NCI-H2107 treated with DMSO at 0.1 percent for 48 hours (cell line): ENCODE measurements at regions not wholly inside any gene's neighbourhood (a gene's known extent, or its start where the extent isn't known, plus 50 kb on each side); places are given as distances from the start of the nearest gene placed in this dataset.

Experiments used
- DNase-seq: peaks from one replicate; lab custom pipeline; 2025; ENCODE audit not compliant: unreplicated experiment; lab: John Stamatoyannopoulos, UW

DNA sequence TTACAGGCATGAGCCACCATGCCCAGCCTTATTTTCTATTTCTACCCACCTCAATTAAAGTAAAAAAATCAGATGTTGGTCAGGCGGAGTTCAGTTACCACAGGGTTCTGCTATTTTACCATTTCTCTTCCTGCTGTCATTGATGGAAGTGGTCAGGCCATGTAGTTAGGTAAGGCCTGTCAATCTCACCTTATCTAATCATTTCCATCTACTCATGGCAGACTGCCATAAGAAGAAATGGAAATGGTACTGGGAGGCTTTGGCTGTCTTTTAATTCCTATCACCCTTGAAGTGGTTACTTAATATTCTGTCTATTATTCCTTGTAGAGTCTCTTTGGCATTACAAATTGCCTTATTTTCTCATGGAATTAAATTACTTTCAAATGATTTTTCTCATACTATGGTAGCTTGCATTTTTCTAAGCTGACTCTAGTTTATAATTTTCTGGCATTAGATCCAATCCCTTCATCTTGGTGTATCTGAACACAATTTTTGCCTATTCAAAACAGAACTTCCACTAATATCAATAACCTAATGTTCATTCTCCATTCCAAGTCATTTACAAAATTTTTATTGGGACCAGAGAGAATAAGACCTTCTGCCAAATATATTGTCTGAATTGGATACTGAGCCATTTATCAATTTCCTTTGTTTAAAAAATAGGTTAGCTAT, 198.7 kb downstream of the DACT1 start:
- DNase-seq: no peak

DNA sequence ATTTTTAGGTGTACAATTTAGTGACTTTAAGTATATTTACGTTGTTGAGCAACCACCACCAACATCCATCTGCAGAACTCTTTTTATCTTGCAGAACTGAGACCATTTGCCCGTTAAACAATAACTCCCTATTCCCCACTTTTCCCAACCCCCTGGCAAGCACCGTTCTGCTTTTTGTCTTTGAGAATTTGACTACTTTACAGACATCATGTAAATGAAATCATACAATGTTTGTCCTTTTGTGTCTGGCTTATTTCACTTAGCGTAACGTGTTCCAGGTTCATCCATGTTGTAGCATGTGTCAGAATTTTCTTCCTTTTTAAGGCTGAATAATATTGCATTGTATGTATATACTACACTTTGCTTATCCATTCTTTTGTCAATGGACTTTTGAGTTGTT, 201.5 kb downstream of the DACT1 start:
- no peak for DNase-seq

DNA sequence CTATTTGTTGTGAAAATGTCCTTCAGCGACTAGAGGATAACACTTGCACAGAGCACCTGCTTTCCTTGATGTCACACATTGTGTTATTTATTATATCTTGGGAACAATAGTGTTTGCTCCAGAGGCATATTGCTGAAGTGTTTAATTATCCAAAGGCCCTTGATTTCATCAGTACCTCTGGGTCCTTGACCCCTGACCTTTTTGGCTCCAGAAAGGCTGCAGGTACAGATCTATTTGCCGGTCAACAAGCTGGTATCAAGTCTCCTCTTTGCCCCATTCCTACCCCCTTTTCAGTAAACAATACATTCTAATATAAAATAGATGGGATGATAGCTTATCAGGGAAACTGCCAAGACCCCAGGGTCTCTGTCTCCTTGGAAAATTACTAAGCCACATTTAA, 206.8 kb downstream of the DACT1 start:
- no peak for DNase-seq

DNA sequence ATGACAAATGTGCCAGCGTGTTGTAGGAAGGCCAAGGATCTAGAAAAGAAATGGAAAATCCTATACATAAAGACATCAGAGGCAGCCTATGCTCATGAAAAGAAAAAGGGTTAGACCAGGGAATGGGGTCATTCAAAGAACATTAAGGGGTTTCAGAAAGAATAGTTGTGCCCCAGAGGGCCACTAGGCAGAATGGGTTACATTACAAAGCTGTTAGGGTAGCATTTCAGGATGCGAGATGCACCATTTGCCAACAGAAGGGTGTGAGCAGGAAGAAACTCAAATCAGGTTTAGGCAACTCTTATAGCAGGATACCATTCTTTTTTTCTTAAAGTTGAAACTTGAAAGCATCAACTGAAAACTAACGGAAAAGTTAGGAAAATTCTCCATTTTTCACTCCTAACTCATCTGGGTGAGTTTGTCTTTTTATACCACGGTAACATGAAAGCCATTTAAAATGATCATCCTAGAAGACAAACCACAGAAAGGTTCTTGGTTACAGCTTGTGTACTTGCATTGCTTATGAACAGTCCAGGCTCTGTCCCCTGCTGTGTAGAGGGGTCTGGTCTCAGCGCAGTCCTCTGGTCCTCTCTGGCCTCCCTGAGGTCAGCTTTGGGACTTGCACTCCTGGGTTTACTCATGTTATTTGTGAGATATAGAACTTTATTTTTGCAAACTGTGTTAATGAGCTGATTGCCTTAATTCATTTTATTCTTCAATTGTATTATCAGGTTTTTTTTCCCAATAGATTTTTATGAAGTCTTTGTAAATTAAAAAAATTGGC, 209.1 kb downstream of the DACT1 start:
- DNase-seq: no peak

DNA sequence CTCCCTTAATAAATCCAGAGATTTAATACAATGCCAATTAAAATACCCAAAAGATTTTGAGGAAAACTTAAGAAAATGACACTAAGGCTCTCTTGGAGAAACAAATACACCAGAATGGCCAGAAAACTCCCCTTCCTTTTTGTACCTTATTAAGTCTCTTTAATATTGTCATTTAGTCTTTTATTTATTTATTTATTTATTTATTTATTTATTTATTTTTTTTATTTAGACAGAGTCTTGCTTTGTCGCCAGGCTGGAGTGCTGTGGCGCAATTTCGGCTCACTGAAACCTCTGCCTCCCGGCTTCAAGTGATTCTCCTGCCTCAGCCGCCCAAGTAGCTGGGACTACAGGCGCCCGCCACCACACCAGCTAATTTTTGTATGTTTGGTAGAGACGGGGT, 210.6 kb downstream of the DACT1 start:
- no peak for DNase-seq

DNA sequence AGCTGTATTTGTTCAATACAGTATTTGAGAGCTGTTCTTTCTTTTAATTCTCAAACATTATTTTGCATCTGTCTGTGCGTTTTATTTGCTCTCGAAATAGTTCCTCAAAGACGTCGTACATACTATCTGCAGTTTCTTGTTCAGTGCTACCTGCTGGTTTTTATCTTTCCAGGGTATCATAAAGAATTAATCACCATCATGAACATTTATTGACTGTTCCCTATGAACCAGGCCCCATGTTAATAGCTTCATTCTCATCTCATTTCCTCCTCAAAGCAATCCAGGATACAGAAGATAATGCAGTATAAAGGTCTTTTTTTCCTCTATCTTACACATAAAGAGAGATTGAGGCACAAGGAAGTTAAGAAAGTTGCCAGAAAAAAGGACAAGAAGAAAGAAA, 211.8 kb downstream of the DACT1 start:
- DNase-seq: no peak

DNA sequence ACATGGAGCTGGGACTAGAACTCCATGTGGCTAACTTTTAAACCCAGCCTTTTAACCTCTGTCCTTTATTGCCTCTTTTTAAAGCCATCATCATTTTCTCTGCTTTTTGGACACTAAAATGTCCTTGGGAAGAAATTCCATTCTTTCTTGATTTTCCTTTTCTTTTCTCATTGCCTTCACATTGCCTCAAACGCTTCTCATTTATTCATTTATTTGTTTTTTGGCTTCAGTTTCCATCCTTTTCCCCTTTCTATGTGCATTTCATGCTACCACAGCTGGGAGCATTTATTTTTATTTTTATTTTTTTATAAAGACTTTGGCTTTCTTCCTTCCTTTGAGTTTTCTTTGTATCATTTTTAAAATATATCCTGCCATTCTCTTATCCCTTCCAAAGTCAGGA, 212.2 kb downstream of the DACT1 start:
- DNase-seq: no peak

DNA sequence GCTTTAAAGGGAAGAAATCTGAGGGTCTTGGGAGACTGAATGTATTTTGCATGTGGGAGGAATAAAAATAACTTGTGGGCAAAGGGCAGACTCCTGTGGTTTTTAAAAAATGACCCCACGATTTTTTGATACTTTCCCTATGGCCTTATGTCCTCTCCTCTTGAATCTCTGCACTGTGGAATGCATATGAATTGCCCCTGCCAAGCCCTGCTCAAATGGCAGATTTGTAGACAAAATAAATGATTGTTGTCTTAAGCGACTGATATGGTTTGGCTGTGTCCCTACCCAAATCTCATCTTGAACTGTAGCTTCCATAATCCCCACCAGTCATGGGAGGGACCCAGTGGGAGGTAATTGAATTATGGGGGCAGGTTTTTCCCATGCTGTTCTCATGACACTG, 223.8 kb downstream of the DACT1 start:
- DNase-seq: no peak

DNA sequence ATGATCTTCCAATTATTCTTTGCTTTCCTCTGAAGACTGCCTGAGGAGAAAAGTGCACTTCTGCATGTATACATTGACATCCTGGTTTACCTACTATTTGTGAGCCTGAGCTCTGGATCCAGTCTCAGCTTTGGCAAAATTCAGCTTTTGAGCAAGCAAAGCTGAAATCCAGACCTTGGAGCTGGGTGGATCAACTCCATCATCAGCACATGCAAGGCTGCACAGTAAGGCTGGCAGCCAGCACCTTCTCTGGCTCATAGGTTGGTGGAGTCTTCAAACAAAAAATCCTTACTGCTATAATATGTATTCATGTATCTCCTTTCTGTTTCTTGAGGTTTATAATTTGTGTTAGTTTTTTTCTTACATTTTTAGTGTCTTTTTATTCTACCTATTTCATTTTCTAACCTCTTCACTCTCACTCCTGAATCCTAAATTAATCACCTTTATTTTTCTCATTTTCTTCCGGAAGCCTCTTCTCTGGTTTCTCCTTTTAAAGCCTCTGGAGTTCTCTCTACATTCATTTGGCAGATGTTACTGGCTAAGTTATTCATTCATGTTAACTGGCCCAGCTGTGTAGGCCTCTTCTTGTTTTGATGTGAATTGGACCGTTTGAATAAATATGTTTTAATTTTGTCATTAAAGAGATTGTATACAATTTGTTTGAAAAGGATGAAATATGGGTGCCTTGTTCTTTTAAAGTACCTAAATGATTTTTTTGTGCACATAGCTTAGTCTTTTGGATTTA, 224.8 kb downstream of the DACT1 start:
- DNase-seq: no peak

DNA sequence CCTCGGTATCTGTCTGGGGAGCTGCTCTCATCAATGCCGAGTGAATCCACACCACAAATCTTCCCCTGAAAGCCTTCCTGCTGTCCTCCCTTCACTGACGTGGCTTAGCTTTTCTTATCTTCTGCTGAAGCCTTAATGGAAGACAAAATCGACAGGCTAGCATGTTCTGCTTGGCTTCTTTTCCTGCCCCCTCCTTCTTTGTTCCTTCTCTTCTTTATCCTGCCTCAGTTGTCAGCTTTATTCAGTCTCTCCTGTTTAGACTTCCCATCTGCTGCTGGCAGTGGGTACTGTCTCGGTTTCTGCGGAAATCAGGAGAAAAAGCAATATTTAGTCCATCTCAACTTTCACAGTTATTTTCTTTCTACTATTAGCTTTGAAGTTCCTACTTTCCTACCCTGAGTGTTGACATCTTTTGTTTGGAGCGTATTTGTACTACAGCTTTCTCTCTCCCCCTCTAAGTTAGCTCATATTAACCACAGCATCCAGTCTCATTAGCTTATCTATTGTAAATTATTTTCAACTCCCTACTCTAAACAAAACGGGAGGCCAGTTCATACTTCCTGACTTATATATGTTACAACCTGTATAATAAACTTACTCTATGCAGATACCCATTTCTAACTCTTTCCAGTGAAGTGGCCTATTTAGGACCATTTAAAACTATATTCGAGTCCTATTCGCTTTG, 226.0 kb downstream of the DACT1 start:
- DNase-seq: no peak

DNA sequence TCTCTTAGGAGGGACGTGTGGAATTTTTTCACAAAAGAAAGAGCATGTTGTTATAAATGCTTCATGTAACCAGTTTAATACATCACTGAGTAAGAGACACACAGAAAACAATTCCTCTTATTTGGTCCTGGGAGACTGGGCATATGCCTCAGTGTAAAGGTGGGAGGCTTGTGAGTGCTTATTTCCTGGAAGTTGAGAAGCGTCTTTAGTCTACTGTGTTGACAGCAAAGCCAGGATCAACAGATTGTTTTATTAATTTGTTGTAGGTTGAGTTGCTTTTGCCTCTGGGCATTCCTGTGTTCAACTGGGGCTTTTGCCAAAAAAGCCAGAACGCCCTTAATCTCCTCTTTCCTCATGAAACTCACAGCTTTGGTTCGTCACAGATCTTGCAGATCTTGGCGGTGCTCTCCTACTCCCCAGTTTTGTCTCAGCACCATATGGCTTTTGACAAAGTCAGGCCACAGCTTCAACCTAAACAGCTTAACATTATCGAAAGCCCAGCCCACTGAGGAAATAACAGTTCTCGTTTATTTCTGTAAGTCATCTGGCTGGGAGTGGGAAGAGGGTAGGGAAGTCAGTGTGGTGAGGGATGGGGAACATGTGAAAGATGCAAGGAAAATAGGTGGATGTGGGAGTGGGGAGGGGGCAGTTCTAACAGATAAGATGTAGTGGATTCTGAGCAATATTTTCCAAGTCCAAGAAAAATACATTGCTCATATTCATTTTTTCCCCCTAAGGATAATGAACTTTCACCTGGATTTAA, 227.2 kb downstream of the DACT1 start:
- no peak for DNase-seq

DNA sequence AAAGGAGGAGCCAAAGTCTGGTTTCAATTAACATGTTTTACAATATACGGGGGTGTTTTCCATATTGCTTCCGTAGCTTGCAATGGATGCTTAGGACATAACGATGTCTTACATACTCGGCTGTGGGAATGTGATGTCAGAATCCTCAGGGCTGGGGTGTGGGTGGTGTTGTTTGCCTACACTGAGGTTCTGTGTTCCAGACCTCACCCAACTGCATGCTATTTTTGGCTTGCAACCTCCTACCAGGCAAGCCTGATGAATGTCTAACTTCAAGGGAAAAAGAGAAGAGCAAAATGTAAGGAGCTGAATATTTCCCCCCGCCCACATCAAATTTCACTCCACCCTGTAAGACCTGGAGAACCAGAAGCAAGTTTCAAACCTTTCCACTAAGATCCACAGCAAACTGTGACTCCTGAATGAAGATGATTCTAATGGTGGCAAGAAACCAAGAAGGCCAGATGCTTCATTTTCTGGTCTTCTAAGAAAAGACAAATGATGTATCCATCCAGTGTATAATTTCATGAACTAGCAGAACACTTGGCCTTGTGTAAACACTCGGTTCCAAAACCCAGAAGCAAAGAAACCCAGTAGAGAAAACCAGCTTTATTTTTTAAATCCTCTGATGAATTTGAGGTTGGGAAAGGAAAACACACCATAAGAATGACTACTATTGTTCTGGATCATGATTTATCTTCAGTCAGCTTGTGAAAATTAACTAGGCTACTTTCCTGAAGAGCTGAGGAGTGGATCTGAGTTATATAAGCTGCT, 227.9 kb downstream of the DACT1 start:
- no peak for DNase-seq

DNA sequence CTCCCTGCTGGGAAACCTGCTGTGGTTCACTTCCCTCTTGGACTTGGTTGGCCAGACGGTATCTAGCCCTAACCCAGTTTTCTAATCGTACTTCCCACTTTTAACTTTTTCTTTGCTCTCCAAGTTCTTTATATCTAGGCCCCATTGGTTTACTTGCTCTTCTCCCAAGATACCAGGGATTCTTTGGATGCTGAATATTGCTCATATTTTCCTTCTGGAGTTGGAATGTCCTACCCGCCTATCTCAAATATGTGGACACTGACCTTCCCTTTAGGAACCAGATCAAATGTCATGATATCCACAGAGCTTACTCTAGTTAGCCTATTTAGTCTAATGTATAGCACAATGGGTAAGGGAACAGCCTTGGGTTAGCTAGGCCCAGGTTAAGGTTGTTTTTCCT, 228.6 kb downstream of the DACT1 start:
- no peak for DNase-seq

DNA sequence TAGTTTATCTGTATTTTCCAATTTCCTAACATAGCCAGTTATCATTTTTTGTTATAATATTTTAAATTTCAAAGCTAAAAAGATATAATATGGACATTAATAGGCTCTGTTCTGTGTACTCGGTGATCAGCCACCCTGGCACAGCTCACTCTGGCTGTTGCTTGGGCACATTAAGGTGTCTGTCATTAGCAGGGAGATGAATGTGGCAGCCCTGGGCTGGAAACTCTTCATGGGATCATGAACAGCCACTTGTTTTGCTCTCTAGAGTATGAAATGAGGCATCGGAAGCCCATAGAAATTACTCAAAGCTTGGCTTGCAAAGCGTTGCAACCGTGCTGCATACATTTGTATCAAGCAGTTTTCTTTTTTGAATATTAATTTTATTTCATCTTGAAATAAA, 233.2 kb downstream of the DACT1 start:
- DNase-seq: no peak

DNA sequence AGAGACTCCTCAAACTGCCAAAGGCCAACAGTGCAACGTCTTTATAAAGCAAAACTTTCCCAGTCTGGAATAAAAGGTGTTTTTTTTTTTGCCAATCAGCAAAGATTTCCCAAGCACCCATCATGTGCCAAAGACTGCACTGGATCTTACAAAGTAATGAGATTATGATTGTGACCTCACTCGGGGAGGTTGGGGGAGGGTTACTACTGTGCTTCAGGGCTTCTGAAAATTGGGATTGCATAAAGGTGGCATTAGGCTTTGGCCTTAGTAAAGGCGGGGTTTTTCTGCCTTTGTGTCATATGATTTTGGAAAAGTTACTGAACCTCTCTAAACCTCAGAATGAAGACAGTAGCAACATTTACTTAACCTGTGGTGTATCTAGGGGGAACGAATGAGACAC, 233.8 kb downstream of the DACT1 start:
- no peak for DNase-seq

DNA sequence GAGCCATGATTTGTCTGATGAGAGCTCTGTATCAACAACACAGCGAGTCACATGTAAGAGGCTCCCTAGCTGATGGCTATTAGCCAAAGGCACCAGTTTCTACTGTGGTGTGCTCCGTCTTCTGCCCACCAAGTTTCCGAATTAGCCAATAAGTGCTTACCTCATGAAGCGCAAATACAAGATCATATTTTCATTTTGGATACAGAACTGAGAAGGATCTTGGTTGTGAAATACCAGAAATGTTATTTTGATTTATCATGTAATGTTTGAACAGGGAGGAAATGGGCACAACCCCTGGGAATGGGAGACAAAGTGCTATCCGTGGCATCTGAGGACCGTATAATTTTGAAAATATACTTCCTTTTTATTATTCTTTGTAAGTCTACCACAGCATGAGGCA, 234.3 kb downstream of the DACT1 start:
- no peak for DNase-seq

DNA sequence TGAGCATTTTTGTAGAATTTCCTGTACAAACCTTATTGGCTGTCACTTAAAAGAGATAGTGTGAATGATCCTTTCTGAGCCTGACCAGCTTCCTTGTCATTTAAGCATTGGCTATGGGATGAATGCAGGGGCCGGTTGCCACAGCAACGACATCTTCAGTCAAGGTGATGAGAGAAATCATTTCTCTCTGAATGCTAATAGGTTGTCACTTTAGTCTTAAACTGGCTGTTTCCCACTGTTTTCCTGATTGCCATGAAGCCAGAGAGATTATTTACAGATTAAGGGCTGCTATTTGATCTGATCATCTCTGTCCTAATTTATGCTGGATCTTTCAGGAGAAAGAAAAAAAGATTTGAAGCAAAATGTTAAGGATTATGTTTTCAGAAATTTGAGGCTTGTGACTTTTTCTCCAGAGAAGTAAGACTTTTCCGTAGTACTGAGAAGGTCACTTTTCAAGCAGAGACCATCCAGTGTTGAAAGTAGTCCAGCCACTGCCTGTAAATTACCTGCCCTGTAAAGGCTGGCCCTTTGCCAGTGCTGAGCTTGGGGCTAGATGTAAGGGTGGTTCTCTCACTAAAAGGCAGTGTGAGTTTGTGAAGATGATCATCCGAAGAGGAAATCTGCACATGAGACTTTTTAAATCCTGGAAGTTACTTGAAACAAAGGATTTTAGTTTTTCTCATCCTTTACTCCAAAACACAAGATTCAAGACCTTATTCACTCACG, 235.6 kb downstream of the DACT1 start:
- DNase-seq: no peak

DNA sequence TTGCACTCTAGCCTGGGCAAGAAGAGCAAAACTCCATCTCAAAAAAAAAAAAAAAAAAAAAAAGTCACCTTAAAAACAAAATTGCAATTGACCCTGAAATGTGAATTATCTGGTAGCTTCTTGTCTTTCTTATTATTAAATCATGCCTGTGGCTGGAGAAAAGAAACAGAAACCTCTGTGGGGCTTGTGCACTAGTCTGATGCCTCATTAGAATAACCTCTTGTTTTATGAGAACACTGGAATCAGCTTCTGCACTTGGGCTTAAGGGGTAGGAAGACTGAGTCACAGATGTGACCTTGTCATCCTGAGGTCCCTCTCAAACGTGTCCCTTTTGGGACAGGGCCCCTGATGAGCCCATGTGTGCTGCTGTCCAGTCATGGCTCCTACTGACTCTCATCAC, 237.9 kb downstream of the DACT1 start:
- DNase-seq: no peak

DNA sequence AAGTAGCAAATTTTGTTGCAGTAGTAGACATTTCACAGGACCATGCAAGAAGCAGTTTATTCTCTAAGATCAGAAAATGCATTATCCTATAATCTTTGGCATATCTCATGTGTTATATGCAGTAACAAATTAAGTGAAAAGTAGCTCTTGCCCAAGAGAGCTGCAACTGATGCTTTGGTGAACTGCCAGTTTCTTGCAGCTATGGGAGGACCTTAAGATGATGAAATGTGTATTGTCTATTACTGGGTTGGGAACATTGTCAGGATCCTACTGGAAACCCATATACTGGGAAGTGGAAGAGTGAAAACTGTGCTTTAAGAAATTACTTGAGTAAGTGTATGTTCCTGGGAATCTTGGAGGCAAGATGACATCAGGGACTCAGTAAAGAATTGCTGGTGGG, 238.8 kb downstream of the DACT1 start:
- no peak for DNase-seq
